PC-9 (cell line): ENCODE measurements at regions not wholly inside any gene's neighbourhood (a gene's known extent, or its start where the extent isn't known, plus 50 kb on each side); places are given as distances from the start of the nearest gene placed in this dataset.

Source experiments
- BruUV-seq: library from RNA; stranded (reverse); fragments of 400-500 nt; replicated peaks from 2 replicates; lab custom pipeline; 2021; lab: Mats Ljungman, UMichigan
- CTCF ChIA-PET: fragments of 300-600 bp; sonication (Branson Sonifier 250); formaldehyde crosslinking; loops from one replicate; lab custom pipeline; 2022; ENCODE audit warnings: antibody characterized with exemption; lab: Charles Lee
- POLR2A ChIA-PET: fragments of 300-600 bp; sonication (Branson Sonifier 250); formaldehyde crosslinking; loops from one replicate; lab custom pipeline; 2022; ENCODE audit warnings: antibody characterized with exemption; ENCODE audit not compliant: unreplicated experiment; lab: Charles Lee
- DNase-seq, 2 experiments: peaks; one replicate each; pipeline versions ENCODE4 v3.0.0 to v3.0.0-alpha.2; 2015 to 2022; ENCODE audit warnings: mixed read lengths in 1 of 2
- H2AFZ ChIP-seq: fragments of 200-600 bp; sonication (generic); 2 replicates; pipeline ENCODE4 v1.8.1; 2017; ENCODE audit warnings: antibody characterized with exemption
- H3F3A ChIP-seq: fragments of 200-600 bp; sonication (generic); 2 replicates; pipeline ENCODE4 v1.8.1; 2017; ENCODE audit warnings: antibody characterized with exemption, mild to moderate bottlenecking, low read depth; ENCODE audit not compliant: insufficient read depth
- H3K27ac ChIP-seq: fragments of 200-600 bp; sonication (generic); 2 replicates; pipeline ENCODE4 v1.6.1; 2016; ENCODE audit warnings: mixed run types
- H3K27me3 ChIP-seq: fragments of 200-600 bp; sonication (generic); 2 replicates; pipeline ENCODE4 v1.6.1; 2016; ENCODE audit warnings: low read depth, mixed run types; ENCODE audit not compliant: insufficient read depth
- H3K36me3 ChIP-seq: fragments of 200-600 bp; sonication (generic); 2 replicates; pipeline ENCODE4 v1.6.1; 2016; ENCODE audit warnings: low read depth, mixed run types
- H3K4me1 ChIP-seq: fragments of 200-600 bp; sonication (generic); replicated peaks from 2 replicates; pipeline ENCODE4 v1.6.1; 2016; ENCODE audit warnings: mixed run types; ENCODE audit not compliant: insufficient read depth
- H3K4me2 ChIP-seq: fragments of 200-600 bp; sonication (generic); 2 replicates; pipeline ENCODE4 v1.6.1; 2017; ENCODE audit warnings: mixed run types
- H3K4me3 ChIP-seq: fragments of 200-600 bp; sonication (generic); 2 replicates; pipeline ENCODE4 v1.6.1; 2016; ENCODE audit warnings: mixed run types
- H3K79me2 ChIP-seq: fragments of 200-600 bp; sonication (generic); 2 replicates; pipeline ENCODE4 v1.6.1; 2017; ENCODE audit warnings: low read depth, mixed run types
- H3K9me2 ChIP-seq: fragments of 200-600 bp; sonication (generic); 2 replicates; pipeline ENCODE4 v1.8.1; 2017; ENCODE audit warnings: mild to moderate bottlenecking; ENCODE audit not compliant: insufficient read depth
- H3K9me3 ChIP-seq: fragments of 200-600 bp; sonication (generic); 2 replicates; pipeline ENCODE4 v1.8.1; 2016; ENCODE audit warnings: low read depth; ENCODE audit not compliant: insufficient read depth
- H4K20me1 ChIP-seq: fragments of 200-600 bp; sonication (generic); 2 replicates; pipeline ENCODE4 v1.8.1; 2017; ENCODE audit not compliant: insufficient read depth
- CTCF ChIP-seq: fragments of 200-600 bp; sonication (generic); conservative IDR thresholded peaks from 2 replicates; pipeline ENCODE4 v1.6.1; 2017; ENCODE audit warnings: mixed run types, antibody characterized with exemption, mild to moderate bottlenecking, moderate library complexity
- EZH2 ChIP-seq: fragments of 200-600 bp; sonication (generic); IDR thresholded peaks from 2 replicates; pipeline ENCODE4 v1.8.0; 2017; ENCODE audit warnings: antibody characterized with exemption, low read depth
- intact Hi-C: fragments of 100-400 bp; cut with micrococcal nuclease; formaldehyde crosslinking; loops from one replicate; pipeline ENCODE4 v1.10.0; 2022; ENCODE audit not compliant: unreplicated experiment

DNA sequence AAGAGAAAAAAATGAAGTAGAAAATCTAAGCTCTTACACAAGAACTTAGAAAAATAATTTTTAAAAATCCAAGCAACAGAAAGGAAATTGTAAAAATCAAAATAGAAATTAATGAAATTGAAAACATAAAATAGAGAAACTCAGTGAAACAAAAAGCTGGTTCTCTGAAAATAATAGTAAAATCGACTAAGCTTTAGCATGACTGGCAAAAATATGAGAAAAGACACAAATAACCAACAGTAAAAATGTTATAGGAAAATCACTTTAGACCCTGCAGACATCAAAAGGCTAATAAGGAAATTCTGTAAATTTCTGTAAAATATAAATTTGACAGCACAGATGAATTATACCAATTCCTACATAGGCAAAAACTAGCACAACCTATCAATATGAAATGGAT lies 768.9 kb upstream of the LRRTM1 start:
- ChIA-PET POLR2A (no interaction called here), CTCF (no interaction called here)
- no peaks in the 10 kb centered on the region for H3F3A ChIP-seq
- H3K79me2 ChIP-seq, result no peaks in the 10 kb centered on the region
- H3K9me3 ChIP-seq, result no peaks in the 10 kb centered on the region
- no peak for DNase-seq
- H3K4me2 ChIP-seq, result no peak overlapping the region
- no peaks in the 10 kb centered on the region for H4K20me1 ChIP-seq
- H3K27ac ChIP-seq, result no peak overlapping the region
- no peaks in the 10 kb centered on the region for H3K36me3 ChIP-seq
- H3K4me1 ChIP-seq, result no peaks in the 10 kb centered on the region
- TF ChIP-seq EZH2 (no peak), CTCF (no peak)
- intact Hi-C loops, result no loop called here
- no peaks in the 10 kb centered on the region for H3K27me3 ChIP-seq
- H2AFZ ChIP-seq, result no peak overlapping the region
- H3K9me2 ChIP-seq, result no peaks in the 10 kb centered on the region
- no TSS peak for BruUV-seq
- H3K4me3 ChIP-seq, result no peak overlapping the region

- CTCF ChIA-PET, result no interaction called here
- no TSS peak for BruUV-seq
These were observed 763.6 kb upstream of the LRRTM1 start for GRCh38 chr2:81068144-81068543.

GRCh38 chr2:81061016-81061415 lies 756.5 kb upstream of the LRRTM1 start:
- Histone ChIP-seq H3K36me3 (no peaks in the 10 kb centered on the region), H4K20me1 (no peaks in the 10 kb centered on the region), H3K27ac (no peak overlapping the region), H3F3A (no peaks in the 10 kb centered on the region), H2AFZ (no peak overlapping the region), H3K4me1 (no peaks in the 10 kb centered on the region), H3K27me3 (no peaks in the 10 kb centered on the region), H3K4me3 (no peak overlapping the region), H3K9me3 (no peaks in the 10 kb centered on the region), H3K4me2 (no peak overlapping the region), H3K79me2 (no peaks in the 10 kb centered on the region), H3K9me2 (no peaks in the 10 kb centered on the region; the same call in 1 of the 2 replicates)
- TF ChIP-seq EZH2, result no peak
- no peak for TF ChIP-seq CTCF
- intact Hi-C loops, result no loop called here
- ChIA-PET POLR2A (no interaction called here), CTCF (no interaction called here)
- BruUV-seq, result no TSS peak
- no peak for DNase-seq

More at GRCh38 chr2:81068144-81068543, 763.6 kb upstream of the LRRTM1 start:
- H3K9me2 ChIP-seq, result no peaks in the 10 kb centered on the region
- H3K4me2 ChIP-seq, result no peak overlapping the region
- no peaks in the 10 kb centered on the region for H3K4me1 ChIP-seq
- intact Hi-C loops, result no loop called here
- no peak for DNase-seq
- no peak overlapping the region for H2AFZ ChIP-seq
- no peaks in the 10 kb centered on the region for H3K27me3 ChIP-seq
- no peak overlapping the region for H3K27ac ChIP-seq
- no peaks in the 10 kb centered on the region for H3F3A ChIP-seq
- H4K20me1 ChIP-seq, result no peaks in the 10 kb centered on the region
- H3K79me2 ChIP-seq, result no peaks in the 10 kb centered on the region
- TF ChIP-seq EZH2, result no peak
- no peak for TF ChIP-seq CTCF
- H3K4me3 ChIP-seq, result no peak overlapping the region
- no peaks in the 10 kb centered on the region for H3K36me3 ChIP-seq
- no peaks in the 10 kb centered on the region for H3K9me3 ChIP-seq
- POLR2A ChIA-PET, result no interaction called here
